Thoracic aorta (tissue), 2 donors: ENCODE measurements at regions not wholly inside any gene's neighbourhood (a gene's known extent, or its start where the extent isn't known, plus 50 kb on each side); places are given as distances from the start of the nearest gene placed in this dataset.
A peak's percentile ranks its signal among the peaks of the same experiment; 100 is the strongest.
"Not testable (repeated sequence)": the region's sequence is repeated elsewhere in the genome, so short reads cannot be mapped to it uniquely, and the experiment has no call there.

ENCODE experiments used
- ATAC-seq: fragments of 150-250 bp; one replicate; pipeline ENCODE4 v1.8.0; 2017; ENCODE audit warnings: low read depth; ENCODE audit not compliant: insufficient number of reproducible peaks, low FRiP score
- DNase-seq: peaks from one replicate; pipeline ENCODE4 v3.0.0-alpha.2; 2020; ENCODE audit warnings: low spot score
- H3K27ac ChIP-seq, 2 donors: fragments of 200-600 bp; sonication (generic); 1 replicate in 1 of 2; 2 replicates in 1 of 2; pipeline ENCODE4 v1.5.1; 2016; ENCODE audit warnings: mild to moderate bottlenecking in 2 of 2, moderate library complexity in 2 of 2
- H3K27me3 ChIP-seq: fragments of 200-600 bp; sonication (generic); replicated peaks from 2 replicates; pipeline ENCODE4 v1.6.0; 2016; ENCODE audit warnings: mild to moderate bottlenecking; ENCODE audit not compliant: insufficient read depth
- H3K36me3 ChIP-seq: fragments of 200-600 bp; sonication (generic); one replicate; pipeline ENCODE4 v1.5.1; 2016
- H3K4me1 ChIP-seq, 2 donors: fragments of 200-600 bp; sonication (generic); 1 replicate in 1 of 2; 2 replicates in 1 of 2; pipeline versions ENCODE4 v1.5.1 to v1.6.0; 2016; ENCODE audit warnings: low read depth in 2 of 2, mild to moderate bottlenecking in 1 of 2; ENCODE audit not compliant: control insufficient read depth in 1 of 2
- H3K4me3 ChIP-seq: fragments of 200-600 bp; sonication (generic); 2 replicates; pipeline ENCODE4 v1.5.1; 2016; ENCODE audit warnings: mild to moderate bottlenecking
- H3K9me3 ChIP-seq: fragments of 200-600 bp; sonication (generic); 2 replicates; pipeline ENCODE4 v1.5.1; 2016
- TF ChIP-seq, protein P1 (sequence below): fragments of 200-600 bp; sonication (generic); IDR thresholded peaks from one replicate; pipeline ENCODE4 v1.5.1; 2019; ENCODE audit warnings: antibody characterized with exemption

DNA sequence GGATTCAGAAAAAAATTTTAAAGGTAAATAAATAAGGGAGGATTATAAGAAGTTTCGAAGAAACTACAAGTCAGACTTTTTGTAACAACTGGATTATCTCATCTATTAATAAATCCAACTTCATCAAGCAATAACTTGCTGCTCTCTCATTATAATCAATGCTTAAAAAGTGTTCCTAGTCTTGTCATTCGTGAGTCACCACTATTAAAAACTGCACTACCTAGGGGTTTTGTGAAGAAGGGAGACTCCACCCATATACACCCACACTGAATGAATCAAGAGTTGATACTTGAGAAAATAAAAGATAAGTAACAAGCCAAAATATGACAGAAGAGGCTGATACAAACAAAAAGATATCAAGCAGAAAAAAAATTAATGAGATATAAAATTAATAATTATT is 360.5 kb downstream of the ZNF674 start:
- TF ChIP-seq, protein P1, sequence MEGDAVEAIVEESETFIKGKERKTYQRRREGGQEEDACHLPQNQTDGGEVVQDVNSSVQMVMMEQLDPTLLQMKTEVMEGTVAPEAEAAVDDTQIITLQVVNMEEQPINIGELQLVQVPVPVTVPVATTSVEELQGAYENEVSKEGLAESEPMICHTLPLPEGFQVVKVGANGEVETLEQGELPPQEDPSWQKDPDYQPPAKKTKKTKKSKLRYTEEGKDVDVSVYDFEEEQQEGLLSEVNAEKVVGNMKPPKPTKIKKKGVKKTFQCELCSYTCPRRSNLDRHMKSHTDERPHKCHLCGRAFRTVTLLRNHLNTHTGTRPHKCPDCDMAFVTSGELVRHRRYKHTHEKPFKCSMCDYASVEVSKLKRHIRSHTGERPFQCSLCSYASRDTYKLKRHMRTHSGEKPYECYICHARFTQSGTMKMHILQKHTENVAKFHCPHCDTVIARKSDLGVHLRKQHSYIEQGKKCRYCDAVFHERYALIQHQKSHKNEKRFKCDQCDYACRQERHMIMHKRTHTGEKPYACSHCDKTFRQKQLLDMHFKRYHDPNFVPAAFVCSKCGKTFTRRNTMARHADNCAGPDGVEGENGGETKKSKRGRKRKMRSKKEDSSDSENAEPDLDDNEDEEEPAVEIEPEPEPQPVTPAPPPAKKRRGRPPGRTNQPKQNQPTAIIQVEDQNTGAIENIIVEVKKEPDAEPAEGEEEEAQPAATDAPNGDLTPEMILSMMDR: no peak
- Histone ChIP-seq H3K4me1 (no peaks in the 10 kb centered on the region), H3K36me3 (no peaks in the 10 kb centered on the region), H3K27ac (no peak overlapping the region), H3K27me3 (no peaks in the 10 kb centered on the region), H3K4me3 (no peak overlapping the region), H3K9me3 (no peaks in the 10 kb centered on the region)
- ATAC-seq (no peak), DNase-seq (no peak)

DNA sequence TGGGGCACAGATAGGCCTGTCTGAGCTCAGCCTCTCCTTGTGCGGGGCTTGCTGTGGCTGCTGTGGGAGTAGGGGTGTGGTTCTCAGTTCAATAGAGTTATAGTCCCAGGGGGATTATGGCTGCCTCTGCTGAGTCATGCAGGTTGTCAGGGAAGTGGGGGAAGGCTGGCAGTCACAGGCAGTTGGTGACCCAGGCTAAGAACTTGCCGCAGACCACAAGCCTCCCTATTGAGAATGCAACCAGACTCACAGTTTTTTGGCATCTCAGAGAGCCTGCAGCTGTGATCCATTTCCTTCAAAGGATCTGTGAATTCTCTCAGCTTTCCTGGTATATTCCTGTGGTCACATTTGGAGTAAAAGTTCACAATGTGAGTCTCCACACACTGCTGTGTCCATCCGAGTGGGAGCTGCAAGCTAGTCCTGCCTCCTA is 364.9 kb downstream of the ZNF674 start:
- no peaks in the 10 kb centered on the region for H3K9me3 ChIP-seq
- DNase-seq (no peak), ATAC-seq (no peak)
- TF ChIP-seq, protein P1: no peak
- no peaks in the 10 kb centered on the region for H3K36me3 ChIP-seq
- no peak overlapping the region for H3K27ac ChIP-seq
- H3K4me1 ChIP-seq: no peaks in the 10 kb centered on the region
- no peaks in the 10 kb centered on the region for H3K27me3 ChIP-seq
- no peak overlapping the region for H3K4me3 ChIP-seq

DNA sequence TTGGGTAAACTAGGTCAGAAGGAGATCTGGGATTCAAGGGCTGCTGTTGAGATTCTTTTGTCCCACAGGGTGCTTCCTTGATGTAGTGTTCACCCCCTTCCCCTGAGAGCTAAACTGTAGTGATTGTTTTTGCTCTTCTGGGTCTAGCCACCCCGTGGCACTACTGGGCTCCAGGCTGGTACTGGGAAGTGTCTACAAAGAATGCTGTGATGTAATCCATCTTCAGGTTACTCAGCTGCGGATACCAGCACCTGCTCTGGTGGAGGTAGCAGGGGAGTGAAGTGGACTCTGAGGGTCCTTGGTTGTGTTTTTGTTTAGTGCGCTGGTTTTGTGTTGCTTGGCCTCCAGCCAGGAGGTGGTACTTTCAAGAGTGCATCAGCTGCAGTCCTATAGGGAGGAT is 365.5 kb downstream of the ZNF674 start:
- no peaks in the 10 kb centered on the region for H3K36me3 ChIP-seq
- H3K4me1 ChIP-seq: no peaks in the 10 kb centered on the region
- no peaks in the 10 kb centered on the region for H3K9me3 ChIP-seq
- H3K27me3 ChIP-seq: no peaks in the 10 kb centered on the region
- ATAC-seq (no peak), DNase-seq (no peak)
- no peak overlapping the region for H3K27ac ChIP-seq
- H3K4me3 ChIP-seq: no peak overlapping the region
- TF ChIP-seq, protein P1: no peak

DNA sequence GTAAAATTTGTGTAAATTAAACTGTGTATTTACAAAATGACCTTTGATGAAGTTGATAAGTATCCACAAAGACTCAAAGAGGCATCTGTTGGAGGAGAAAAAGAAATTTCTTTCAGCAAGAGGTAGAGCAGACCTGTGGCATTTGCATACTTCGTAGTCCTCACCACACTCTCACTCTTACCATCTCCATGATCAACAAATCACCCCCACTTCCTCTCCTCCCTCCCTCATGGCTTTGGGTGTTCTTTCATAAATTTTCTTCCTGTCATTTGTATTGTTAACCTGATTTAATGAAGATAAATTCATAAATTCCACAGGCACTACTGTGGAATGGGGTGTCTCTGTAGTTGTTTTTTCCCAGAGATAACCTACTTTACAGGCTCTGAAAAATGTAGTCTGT is 366.5 kb downstream of the ZNF674 start:
- Histone ChIP-seq H3K36me3 (no peaks in the 10 kb centered on the region), H3K27ac (peak overlapping the region in 1 of 2 donors; percentile 38), H3K4me1 (no peaks in the 10 kb centered on the region), H3K9me3 (no peaks in the 10 kb centered on the region), H3K4me3 (no peak overlapping the region), H3K27me3 (no peaks in the 10 kb centered on the region)
- ATAC-seq: no peak
- TF ChIP-seq, protein P1: no peak
- no peak for DNase-seq

DNA sequence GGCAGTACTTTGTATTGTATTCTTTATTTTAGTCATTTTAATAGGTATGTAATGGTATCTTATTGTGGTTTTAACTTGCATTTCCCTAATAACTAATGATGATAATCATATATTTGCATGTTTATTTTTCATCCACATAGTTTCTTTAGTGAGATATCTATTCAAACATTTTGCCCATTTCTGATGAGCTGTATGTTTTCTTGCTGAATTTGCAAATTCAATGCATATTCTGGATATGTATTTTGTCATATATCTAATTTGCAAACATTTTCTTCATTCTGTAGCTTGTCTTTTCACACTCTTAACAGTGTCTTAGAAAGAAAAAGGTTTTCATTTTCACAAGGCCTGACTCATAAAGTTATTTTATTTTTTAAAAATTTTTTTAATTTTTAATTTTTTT is 372.1 kb downstream of the ZNF674 start:
- Histone ChIP-seq H3K36me3 (no peaks in the 10 kb centered on the region), H3K9me3 (no peaks in the 10 kb centered on the region), H3K4me1 (no peaks in the 10 kb centered on the region), H3K4me3 (no peak overlapping the region), H3K27me3 (no peaks in the 10 kb centered on the region), H3K27ac (no peak overlapping the region)
- ATAC-seq: no peak
- no peak for DNase-seq
- TF ChIP-seq, protein P1: no peak

DNA sequence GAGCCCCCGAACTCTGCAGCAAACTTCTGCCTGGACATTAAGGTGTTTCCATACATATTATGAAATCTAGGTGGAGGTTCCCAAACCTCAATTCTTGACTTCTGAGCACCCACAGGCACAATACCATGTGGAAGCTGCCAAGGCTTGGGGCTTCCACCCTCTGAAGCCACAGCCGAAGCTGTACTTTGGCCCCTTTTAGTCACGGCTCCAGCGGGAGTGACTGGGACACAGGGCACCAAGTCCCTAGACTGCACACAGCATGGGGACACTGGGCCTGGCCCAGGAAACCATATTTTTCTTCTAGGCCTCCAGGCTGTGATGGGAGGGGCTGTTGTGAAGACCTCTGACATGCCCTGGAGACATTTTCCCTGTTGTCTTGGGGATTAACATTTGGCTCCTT is 373.8 kb downstream of the ZNF674 start:
- H3K4me3 ChIP-seq, H3K4me1 ChIP-seq, H3K36me3 ChIP-seq, H3K9me3 ChIP-seq, H3K27ac ChIP-seq, ATAC-seq, DNase-seq, H3K27me3 ChIP-seq: not testable (repeated sequence)
